ENCODE measurements at regions not wholly inside any gene's neighbourhood (a gene's known extent, or its start where the extent isn't known, plus 50 kb on each side); places are given as distances from the start of the nearest gene placed in this dataset.

DNA sequence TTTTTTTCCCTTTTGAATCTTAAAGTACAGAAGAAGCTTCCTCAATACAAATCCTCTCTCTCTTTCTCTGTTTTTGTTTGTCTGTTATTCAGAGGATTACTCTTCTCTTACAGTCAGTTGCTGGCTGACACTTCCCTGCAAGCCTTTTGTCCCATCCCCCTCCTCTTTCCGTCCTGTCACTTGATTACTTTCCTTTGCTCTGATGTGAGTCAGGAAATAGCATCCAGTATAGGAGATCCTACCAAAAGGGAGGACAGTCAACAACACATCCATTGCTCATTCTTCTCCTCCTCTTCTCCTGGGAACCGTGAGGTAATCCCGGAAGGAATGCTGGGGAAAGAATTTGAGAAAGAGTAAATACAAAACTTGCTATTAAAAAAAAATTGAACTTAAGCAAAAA, 79.3 kb upstream of the SCN7A start:
- no TSS peak for BruUV-seq (replicated peaks)
- ChIA-PET CTCF (no interaction called here), POLR2A (no interaction called here), RAD21 (ENCODE audit: unreplicated experiment) (no interaction called here), SMC1A (ENCODE audit: uncharacterized antibody, unreplicated experiment) (interaction anchor here (0.6 kb wide), 1 partner anchor 16 kb away, joined by 4 read pairs; no protein-coding TSS in a partner anchor)
- no peak for ATAC-seq
- Histone ChIP-seq H3K9me3 (replicated peaks; ENCODE audit: control insufficient read depth, insufficient read depth, low read length) (no peaks in the 10 kb centered on the region), H4K20me1 (ENCODE audit: control insufficient read depth, insufficient read depth) (no peaks in the 10 kb centered on the region), H3K36me3 (ENCODE audit: control insufficient read depth in 2 of 2, insufficient read depth in 2 of 2, low read length in 1 of 2) (no peaks in the 10 kb centered on the region), H3K9ac (ENCODE audit: control insufficient read depth, insufficient read depth, low read length) (no peak overlapping the region), H3K27ac (ENCODE audit: control insufficient read depth, insufficient read depth) (no peak overlapping the region), H3K4me2 (ENCODE audit: control insufficient read depth, insufficient read depth) (no peak overlapping the region), H3K4me3 (no peak overlapping the region), H3K79me2 (ENCODE audit: control insufficient read depth, insufficient read depth, low read length) (no peaks in the 10 kb centered on the region), H3K27me3 (replicated peaks in 1 of 2; ENCODE audit: control insufficient read depth in 2 of 2, insufficient read depth in 2 of 2, low read length in 1 of 2) (no peaks in the 10 kb centered on the region), H2AFZ (ENCODE audit: control insufficient read depth, low read depth, low read length) (no peak overlapping the region), H3K4me1 (ENCODE audit: control insufficient read depth, insufficient read depth, low read length) (no peaks in the 10 kb centered on the region)
- FAIRE-seq: no peak
- TF ChIP-seq LARP7 (IDR thresholded peaks at IDR 0.05) (no peak), SPI1 (IDR thresholded peaks at IDR 0.05; ENCODE audit: borderline replicate concordance, insufficient read depth, low read depth, low read length) (no peak), ZZZ3 (IDR thresholded peaks at IDR 0.05; ENCODE audit: control insufficient read depth, insufficient read length, low read depth) (no peak), NR2F1 (conservative IDR thresholded peaks at IDR 0.05) (no peak), NR2C2 (IDR thresholded peaks at IDR 0.05; ENCODE audit: borderline replicate concordance, control insufficient read depth, insufficient read length, low read depth) (no peak)
- TF ChIP-seq, protein P1, sequence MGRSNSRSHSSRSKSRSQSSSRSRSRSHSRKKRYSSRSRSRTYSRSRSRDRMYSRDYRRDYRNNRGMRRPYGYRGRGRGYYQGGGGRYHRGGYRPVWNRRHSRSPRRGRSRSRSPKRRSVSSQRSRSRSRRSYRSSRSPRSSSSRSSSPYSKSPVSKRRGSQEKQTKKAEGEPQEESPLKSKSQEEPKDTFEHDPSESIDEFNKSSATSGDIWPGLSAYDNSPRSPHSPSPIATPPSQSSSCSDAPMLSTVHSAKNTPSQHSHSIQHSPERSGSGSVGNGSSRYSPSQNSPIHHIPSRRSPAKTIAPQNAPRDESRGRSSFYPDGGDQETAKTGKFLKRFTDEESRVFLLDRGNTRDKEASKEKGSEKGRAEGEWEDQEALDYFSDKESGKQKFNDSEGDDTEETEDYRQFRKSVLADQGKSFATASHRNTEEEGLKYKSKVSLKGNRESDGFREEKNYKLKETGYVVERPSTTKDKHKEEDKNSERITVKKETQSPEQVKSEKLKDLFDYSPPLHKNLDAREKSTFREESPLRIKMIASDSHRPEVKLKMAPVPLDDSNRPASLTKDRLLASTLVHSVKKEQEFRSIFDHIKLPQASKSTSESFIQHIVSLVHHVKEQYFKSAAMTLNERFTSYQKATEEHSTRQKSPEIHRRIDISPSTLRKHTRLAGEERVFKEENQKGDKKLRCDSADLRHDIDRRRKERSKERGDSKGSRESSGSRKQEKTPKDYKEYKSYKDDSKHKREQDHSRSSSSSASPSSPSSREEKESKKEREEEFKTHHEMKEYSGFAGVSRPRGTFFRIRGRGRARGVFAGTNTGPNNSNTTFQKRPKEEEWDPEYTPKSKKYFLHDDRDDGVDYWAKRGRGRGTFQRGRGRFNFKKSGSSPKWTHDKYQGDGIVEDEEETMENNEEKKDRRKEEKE (IDR thresholded peaks at IDR 0.05): no peak
- TF ChIP-seq, protein P2, sequence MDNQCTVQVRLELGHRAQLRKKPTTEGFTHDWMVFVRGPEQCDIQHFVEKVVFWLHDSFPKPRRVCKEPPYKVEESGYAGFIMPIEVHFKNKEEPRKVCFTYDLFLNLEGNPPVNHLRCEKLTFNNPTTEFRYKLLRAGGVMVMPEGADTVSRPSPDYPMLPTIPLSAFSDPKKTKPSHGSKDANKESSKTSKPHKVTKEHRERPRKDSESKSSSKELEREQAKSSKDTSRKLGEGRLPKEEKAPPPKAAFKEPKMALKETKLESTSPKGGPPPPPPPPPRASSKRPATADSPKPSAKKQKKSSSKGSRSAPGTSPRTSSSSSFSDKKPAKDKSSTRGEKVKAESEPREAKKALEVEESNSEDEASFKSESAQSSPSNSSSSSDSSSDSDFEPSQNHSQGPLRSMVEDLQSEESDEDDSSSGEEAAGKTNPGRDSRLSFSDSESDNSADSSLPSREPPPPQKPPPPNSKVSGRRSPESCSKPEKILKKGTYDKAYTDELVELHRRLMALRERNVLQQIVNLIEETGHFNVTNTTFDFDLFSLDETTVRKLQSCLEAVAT (IDR thresholded peaks at IDR 0.05): no peak
- TF ChIP-seq, protein P3, sequence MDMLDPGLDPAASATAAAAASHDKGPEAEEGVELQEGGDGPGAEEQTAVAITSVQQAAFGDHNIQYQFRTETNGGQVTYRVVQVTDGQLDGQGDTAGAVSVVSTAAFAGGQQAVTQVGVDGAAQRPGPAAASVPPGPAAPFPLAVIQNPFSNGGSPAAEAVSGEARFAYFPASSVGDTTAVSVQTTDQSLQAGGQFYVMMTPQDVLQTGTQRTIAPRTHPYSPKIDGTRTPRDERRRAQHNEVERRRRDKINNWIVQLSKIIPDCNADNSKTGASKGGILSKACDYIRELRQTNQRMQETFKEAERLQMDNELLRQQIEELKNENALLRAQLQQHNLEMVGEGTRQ (IDR thresholded peaks at IDR 0.05; ENCODE audit: borderline replicate concordance, low read depth, low read length): no peak
- intact Hi-C loops (cut with micrococcal nuclease; ENCODE audit: unreplicated experiment) (no loop called here), in situ Hi-C loops (cut with MboI) (no loop called here)
- 8% methylated on average over 3 of the region's 3 CpGs for WGBS (ENCODE audit: insufficient coverage, insufficient replicate concordance, low lambda C conversion rate, missing lambda C conversion rate)
- no peak for DNase-seq (ENCODE audit: low read depth, low spot score)
